ENCODE measurements at regions not wholly inside any gene's neighbourhood (a gene's known extent, or its start where the extent isn't known, plus 50 kb on each side); places are given as distances from the start of the nearest gene placed in this dataset.

DNA sequence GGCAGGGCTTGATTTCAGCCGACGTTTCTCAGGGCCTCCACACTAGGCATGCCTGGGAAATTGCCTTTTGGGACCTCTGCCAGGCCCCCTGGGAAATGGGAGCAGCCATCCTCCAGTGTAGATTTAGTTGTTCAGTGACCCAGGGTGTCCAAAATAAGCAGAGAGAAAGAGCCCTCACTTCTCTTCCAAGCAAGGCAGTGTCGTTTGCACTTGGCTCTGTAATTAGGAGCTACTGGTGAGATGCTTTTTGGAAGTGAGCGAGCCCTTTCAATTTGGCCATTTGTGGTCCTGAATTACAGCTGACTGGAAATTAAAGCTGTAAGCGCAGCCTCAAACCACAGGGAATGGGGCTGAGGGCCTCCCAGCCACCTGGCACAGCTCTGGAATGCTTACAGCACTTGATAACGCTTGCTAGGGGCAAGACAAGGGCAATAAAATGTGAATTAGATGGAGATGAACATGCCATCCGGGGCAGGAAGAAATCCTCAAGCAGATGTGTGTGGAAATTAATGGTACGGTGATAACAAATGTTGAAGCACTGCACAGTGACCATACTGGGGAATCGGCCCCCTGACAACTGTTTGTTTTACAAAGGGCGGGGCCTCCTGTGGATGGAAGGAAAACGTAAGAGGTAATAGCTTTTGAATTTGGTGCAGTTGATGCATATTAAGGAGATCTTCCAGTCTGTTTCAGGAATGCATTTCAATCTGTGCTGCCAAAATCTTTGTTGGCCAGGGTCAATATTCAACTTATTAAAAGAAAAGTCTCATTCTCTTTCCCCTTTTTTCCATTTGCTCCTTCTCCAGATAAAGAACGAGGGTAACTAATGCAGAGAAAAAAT is 173.1 kb downstream of the UXS1 start:
- TF ChIP-seq, protein P1, sequence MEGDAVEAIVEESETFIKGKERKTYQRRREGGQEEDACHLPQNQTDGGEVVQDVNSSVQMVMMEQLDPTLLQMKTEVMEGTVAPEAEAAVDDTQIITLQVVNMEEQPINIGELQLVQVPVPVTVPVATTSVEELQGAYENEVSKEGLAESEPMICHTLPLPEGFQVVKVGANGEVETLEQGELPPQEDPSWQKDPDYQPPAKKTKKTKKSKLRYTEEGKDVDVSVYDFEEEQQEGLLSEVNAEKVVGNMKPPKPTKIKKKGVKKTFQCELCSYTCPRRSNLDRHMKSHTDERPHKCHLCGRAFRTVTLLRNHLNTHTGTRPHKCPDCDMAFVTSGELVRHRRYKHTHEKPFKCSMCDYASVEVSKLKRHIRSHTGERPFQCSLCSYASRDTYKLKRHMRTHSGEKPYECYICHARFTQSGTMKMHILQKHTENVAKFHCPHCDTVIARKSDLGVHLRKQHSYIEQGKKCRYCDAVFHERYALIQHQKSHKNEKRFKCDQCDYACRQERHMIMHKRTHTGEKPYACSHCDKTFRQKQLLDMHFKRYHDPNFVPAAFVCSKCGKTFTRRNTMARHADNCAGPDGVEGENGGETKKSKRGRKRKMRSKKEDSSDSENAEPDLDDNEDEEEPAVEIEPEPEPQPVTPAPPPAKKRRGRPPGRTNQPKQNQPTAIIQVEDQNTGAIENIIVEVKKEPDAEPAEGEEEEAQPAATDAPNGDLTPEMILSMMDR (IDR thresholded peaks at IDR 0.05; ENCODE audit: low read length, missing control alignments), result no peak
- no peak for DNase-seq (ENCODE audit: low read depth)
- no peak overlapping the region for H3K4me3 ChIP-seq (replicated peaks; ENCODE audit: low read depth, low read length)

DNA sequence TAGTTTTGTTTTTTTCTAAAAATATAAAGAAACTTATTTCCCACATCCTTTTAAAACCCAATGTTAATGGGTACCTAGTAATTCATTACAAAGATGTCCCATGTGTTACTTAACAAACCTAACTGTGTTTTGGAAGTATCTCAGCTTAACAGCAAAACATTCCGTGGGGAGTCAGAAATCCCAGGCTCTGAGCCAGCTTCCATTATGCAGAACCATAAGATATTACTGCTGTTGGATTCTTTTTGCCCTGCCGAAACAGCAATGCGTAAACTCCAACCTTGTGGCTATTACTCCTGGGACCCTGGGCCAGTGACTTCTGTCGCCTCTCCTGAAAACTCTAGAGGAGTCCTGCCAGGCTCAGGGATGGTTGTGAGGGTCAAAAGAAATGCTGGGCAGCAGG is 174.1 kb downstream of the UXS1 start:
- peak; percentile 41 for DNase-seq (ENCODE audit: low read depth)
- TF ChIP-seq, protein P1 (IDR thresholded peaks at IDR 0.05; ENCODE audit: low read length, missing control alignments), result no peak
- H3K4me3 ChIP-seq (replicated peaks; ENCODE audit: low read depth, low read length), result no peak overlapping the region

DNA sequence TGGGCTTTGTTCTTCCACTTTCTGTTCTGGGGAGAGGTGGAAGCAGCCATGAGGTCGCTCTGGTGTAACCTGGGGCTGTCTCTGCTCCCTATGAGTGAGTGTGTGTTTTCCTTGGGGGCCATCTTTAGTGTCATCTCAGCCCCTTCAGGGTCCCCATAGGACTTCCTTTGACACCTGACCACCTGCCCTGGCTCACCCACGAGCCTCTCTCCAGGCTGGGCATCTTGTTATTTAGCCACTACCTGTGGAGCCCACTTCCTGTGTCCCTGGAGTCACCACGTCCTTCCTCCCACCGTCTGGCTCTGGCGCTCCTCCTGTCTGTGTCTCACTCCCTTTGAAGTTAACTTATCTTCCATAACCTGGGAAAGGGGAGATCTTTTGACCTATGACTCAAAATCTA is 176.0 kb downstream of the UXS1 start:
- TF ChIP-seq, protein P1 (IDR thresholded peaks at IDR 0.05; ENCODE audit: low read length, missing control alignments), result no peak
- no peak for DNase-seq (ENCODE audit: low read depth)
- H3K4me3 ChIP-seq (replicated peaks; ENCODE audit: low read depth, low read length), result no peak overlapping the region

DNA sequence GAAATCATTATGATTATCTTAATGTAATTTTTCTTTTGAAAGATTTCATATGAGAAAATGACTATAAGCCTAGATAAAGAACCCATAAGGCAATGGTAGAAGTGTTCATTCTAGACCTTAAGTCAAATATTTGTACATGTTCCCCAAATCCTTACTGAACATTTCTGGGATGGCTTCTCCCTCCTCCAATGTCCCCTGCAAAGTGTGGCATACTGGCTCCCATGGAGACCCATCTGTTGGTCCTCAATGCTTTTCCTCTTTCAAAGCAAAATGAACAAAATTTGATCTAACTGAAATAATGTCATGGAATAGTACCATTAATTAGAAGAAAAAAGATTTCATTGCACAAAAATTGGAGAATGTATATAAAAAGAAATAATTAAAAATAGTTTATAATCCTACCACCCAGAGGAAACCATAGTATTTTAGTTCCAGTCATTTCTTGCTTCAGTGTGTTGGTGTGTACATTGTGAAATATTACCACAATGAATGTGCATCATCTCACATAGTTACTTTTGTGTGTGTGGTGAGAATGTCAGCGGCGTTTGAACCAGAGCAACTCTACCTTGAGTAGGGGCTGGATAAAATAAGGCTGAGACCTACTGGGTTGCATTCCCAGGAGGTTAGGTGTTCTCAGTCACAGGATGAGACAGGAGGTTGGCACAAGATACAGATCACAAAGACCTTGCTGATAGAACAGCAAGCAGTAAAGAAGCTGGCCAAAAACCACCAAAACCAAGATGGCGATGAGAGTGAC is 181.3 kb downstream of the UXS1 start:
- TF ChIP-seq, protein P1 (IDR thresholded peaks at IDR 0.05; ENCODE audit: low read length, missing control alignments), result no peak
- no peak for DNase-seq (ENCODE audit: low read depth)
- H3K4me3 ChIP-seq (replicated peaks; ENCODE audit: low read depth, low read length), result no peak overlapping the region

DNA sequence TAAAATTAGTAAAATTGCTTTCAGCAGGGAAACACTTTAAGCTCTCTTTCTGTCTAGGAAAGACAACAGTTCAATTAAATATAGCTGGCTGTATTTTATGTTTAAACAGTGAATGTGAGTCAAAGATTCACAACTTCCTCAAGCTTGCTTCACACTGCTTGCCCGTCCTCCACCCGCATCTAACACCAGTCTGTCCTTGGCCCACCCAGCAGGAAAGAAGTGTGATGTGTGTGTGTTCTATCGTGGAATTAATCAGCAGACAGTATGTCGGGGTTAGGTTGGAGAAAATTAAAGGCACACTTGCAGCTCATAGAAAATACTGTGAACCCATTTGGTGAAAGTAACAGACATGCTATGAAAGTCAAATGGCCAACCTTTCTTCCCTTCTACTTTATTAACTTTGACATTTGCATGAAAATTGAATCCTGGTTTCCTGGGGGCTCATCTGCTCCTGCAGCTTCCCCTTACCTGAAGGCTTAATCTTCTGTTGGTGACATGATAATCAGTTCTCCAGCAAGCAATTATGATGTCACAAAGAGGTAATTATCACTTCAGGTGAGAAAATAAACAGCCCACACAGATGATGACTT is 182.0 kb downstream of the UXS1 start:
- H3K4me3 ChIP-seq (replicated peaks; ENCODE audit: low read depth, low read length), result no peak overlapping the region
- TF ChIP-seq, protein P1 (IDR thresholded peaks at IDR 0.05; ENCODE audit: low read length, missing control alignments), result no peak
- DNase-seq (ENCODE audit: low read depth), result no peak

DNA sequence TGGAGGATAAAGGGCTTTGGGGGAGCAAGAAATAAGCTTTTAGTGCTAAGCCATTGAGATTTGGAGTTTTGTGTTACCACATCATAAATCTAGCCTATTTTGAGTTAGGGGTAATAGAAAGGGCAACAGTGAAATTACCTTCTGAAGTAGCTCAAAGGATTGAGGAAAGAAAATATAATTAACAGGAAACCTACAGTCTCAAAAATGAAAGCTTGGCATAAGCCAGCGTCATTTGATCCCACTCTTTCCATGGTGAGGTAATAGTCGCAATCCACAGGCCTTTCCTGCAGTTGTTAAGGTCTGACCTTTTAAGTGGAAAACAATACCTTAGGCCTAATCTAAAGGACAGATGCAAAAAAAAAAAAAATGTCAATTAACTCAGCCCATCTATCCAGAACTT is 182.7 kb downstream of the UXS1 start:
- no peak overlapping the region for H3K4me3 ChIP-seq (replicated peaks; ENCODE audit: low read depth, low read length)
- DNase-seq (ENCODE audit: low read depth), result no peak
- TF ChIP-seq, protein P1 (IDR thresholded peaks at IDR 0.05; ENCODE audit: low read length, missing control alignments), result no peak
